ENCODE measurements at regions not wholly inside any gene's neighbourhood (a gene's known extent, or its start where the extent isn't known, plus 50 kb on each side); places are given as distances from the start of the nearest gene placed in this dataset.
A peak's percentile ranks its signal among the peaks of the same experiment; 100 is the strongest.

DNA sequence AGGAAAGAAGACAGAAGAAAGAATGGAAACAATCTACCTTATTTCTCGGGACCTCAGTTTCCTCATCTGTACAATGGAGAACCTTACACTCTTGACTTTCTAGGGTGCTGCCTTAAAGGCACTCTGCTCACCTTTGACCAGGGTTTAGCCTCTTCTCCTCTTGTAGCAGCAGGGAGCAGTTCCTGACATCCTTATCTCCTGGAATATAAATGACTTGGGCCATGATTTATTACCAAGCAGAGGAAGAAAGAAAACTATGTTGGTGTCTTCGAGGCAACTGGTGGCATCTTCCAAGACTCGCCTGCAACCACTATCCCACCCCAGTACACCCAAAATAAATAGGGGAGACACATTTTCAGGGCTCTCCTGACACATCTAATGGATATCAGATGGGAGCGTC lies 314.2 kb downstream of the BUD13 start:
- Mint-ChIP-seq H3K4me3 (no peak overlapping the region), H3K27ac (peak overlapping the region; percentile 48), H3K36me3 (no peaks in the 10 kb centered on the region), H3K9me3 (peaks cover 5% of the 10 kb centered on the region), H3K27me3 (ENCODE audit: insufficient read depth, low read depth) (peaks cover 16% of the 10 kb centered on the region), H3K4me1 (peaks cover 67% of the 10 kb centered on the region)
- Histone ChIP-seq H4K20me1 (ENCODE audit: low read depth) (no peaks in the 10 kb centered on the region), H3K27me3 (no peaks in the 10 kb centered on the region), H3F3A (ENCODE audit: low read depth) (peaks cover 20% of the 10 kb centered on the region), H3K4me2 (no peak overlapping the region), H3K4me1 (peaks cover 34% of the 10 kb centered on the region), H2AFZ (replicated peaks) (no peak overlapping the region), H3K9me3 (ENCODE audit: low read depth) (no peaks in the 10 kb centered on the region), H3K4me3 (no peak overlapping the region), H3K9ac (no peak overlapping the region), H3K36me3 (no peaks in the 10 kb centered on the region), H3K79me2 (ENCODE audit: low read depth) (no peaks in the 10 kb centered on the region), H3K27ac (no peak overlapping the region)
- TF ChIP-seq, protein P1, sequence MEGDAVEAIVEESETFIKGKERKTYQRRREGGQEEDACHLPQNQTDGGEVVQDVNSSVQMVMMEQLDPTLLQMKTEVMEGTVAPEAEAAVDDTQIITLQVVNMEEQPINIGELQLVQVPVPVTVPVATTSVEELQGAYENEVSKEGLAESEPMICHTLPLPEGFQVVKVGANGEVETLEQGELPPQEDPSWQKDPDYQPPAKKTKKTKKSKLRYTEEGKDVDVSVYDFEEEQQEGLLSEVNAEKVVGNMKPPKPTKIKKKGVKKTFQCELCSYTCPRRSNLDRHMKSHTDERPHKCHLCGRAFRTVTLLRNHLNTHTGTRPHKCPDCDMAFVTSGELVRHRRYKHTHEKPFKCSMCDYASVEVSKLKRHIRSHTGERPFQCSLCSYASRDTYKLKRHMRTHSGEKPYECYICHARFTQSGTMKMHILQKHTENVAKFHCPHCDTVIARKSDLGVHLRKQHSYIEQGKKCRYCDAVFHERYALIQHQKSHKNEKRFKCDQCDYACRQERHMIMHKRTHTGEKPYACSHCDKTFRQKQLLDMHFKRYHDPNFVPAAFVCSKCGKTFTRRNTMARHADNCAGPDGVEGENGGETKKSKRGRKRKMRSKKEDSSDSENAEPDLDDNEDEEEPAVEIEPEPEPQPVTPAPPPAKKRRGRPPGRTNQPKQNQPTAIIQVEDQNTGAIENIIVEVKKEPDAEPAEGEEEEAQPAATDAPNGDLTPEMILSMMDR (IDR thresholded peaks at IDR 0.05), result no peak
- TF ChIP-seq EZH2 (IDR thresholded peaks at IDR 0.05), result no peak
- no peak for DNase-seq (ENCODE audit: low spot score)

DNA sequence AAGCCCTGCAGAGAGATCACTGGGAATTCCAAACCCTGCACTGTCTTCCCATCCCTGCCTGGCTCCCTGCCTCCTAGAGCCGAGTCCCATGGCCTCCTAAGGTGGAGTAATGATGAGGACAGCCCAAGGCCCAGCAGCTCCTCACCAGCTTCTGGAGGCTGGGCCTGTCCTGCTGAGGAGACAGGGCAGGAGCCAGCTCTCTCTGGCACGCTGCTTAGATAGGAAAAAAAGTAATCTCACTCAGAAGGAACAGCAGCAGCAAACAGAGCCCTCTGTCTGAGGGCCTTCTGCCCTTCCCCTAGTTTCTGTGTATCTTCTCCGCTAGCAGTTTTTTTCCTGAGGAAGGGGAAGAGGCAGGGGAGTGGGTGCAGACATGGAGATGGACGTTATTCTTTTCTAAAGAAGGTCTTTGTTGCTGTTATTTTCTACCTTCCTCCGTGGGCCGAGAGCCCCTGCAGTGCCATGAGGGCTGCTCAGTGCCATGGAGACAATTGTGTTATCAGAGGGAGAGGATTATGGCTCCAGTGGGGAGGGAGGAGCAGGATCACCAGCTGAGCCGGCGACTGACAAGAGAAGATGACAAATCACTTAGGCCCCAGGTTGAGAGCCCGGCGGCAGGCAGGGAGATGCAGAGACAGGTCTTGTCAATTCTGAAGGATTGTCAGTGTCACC lies 315.3 kb downstream of the BUD13 start:
- Histone ChIP-seq H3K4me1 (peaks cover 40% of the 10 kb centered on the region), H4K20me1 (ENCODE audit: low read depth) (no peaks in the 10 kb centered on the region), H3K4me2 (peak overlapping the region; percentile 78), H3K4me3 (no peak overlapping the region), H3K36me3 (no peaks in the 10 kb centered on the region), H3K79me2 (ENCODE audit: low read depth) (no peaks in the 10 kb centered on the region), H3K27ac (peak overlapping the region; percentile 85), H3K9ac (no peak overlapping the region), H2AFZ (replicated peaks) (peak overlapping the region; percentile 84), H3F3A (ENCODE audit: low read depth) (peaks cover 28% of the 10 kb centered on the region), H3K27me3 (no peaks in the 10 kb centered on the region), H3K9me3 (ENCODE audit: low read depth) (no peaks in the 10 kb centered on the region)
- peak overlapping the region; percentile 98 for H3K27ac Mint-ChIP-seq
- peak overlapping the region; percentile 73 for H3K4me3 Mint-ChIP-seq
- H3K9me3 Mint-ChIP-seq, result peaks cover 5% of the 10 kb centered on the region
- H3K36me3 Mint-ChIP-seq, result no peaks in the 10 kb centered on the region
- H3K4me1 Mint-ChIP-seq, result peaks cover 69% of the 10 kb centered on the region
- peaks cover 19% of the 10 kb centered on the region for H3K27me3 Mint-ChIP-seq (ENCODE audit: insufficient read depth, low read depth)
- DNase-seq (ENCODE audit: low spot score), result peak; percentile 76
- TF ChIP-seq EZH2 (IDR thresholded peaks at IDR 0.05), result no peak
- TF ChIP-seq EZH2phosphoT487 (IDR thresholded peaks at IDR 0.05), result no peak
- TF ChIP-seq, protein P1 (IDR thresholded peaks at IDR 0.05), result no peak

DNA sequence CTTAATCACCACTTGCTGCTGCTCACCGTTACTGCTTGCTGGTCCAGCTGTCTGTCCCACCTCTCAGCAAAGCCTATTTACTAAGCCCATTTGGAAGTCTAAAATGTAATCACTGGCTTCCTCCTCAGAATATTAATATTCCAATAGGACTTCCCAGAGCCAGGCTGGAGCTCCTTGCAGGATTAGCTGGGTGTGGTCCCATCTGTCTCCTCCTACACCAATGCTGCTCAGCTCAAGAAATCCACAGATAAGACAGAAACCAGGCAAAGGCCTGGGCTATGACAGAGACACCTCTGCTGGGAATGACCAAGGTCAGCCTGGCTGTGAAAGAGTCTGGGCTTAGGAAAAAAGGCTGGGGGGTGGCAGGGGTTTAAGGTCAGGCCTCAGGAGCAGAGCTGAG lies 317.8 kb downstream of the BUD13 start:
- Histone ChIP-seq H3K4me2 (no peak overlapping the region), H3K36me3 (no peaks in the 10 kb centered on the region), H3K79me2 (ENCODE audit: low read depth) (no peaks in the 10 kb centered on the region), H2AFZ (replicated peaks) (no peak overlapping the region), H3K4me3 (no peak overlapping the region), H3K9me3 (ENCODE audit: low read depth) (no peaks in the 10 kb centered on the region), H3K9ac (no peak overlapping the region), H4K20me1 (ENCODE audit: low read depth) (no peaks in the 10 kb centered on the region), H3K27ac (no peak overlapping the region), H3K27me3 (no peaks in the 10 kb centered on the region), H3F3A (ENCODE audit: low read depth) (peaks cover 42% of the 10 kb centered on the region), H3K4me1 (peaks cover 38% of the 10 kb centered on the region)
- no peak for TF ChIP-seq EZH2 (IDR thresholded peaks at IDR 0.05)
- no peak for TF ChIP-seq EZH2phosphoT487 (IDR thresholded peaks at IDR 0.05)
- TF ChIP-seq, protein P1 (IDR thresholded peaks at IDR 0.05), result no peak
- Mint-ChIP-seq H3K9me3 (peaks cover 22% of the 10 kb centered on the region), H3K27me3 (ENCODE audit: insufficient read depth, low read depth) (peaks cover 23% of the 10 kb centered on the region), H3K36me3 (peaks cover 4% of the 10 kb centered on the region), H3K4me1 (peaks cover 63% of the 10 kb centered on the region), H3K4me3 (no peak overlapping the region), H3K27ac (peak overlapping the region; percentile 75)
- no peak for DNase-seq (ENCODE audit: low spot score)
